Panc1 (cell line): ENCODE measurements at regions not wholly inside any gene's neighbourhood (a gene's known extent, or its start where the extent isn't known, plus 50 kb on each side); places are given as distances from the start of the nearest gene placed in this dataset.

ENCODE experiments used
- SIN3A ChIP-seq: IDR thresholded peaks from 2 replicates; pipeline ENCODE4 v1.6.1; 2012; ENCODE audit warnings: low read depth, mild to moderate bottlenecking, low read length, moderate library complexity, borderline replicate concordance; ENCODE audit not compliant: insufficient read depth
- TF ChIP-seq, protein P1 (sequence below): fragments of 450-650 bp; IDR thresholded peaks from 2 replicates; pipeline ENCODE4 v1.5.1; 2017; ENCODE audit warnings: mild to moderate bottlenecking
- TF ChIP-seq, protein P2 (sequence below), 2 experiments: IDR thresholded peaks; 2 replicates each; pipeline ENCODE4 v1.6.1; 2011 to 2012; ENCODE audit warnings: low read depth in 2 of 2, control low read depth in 1 of 2, low read length in 1 of 2, mild to moderate bottlenecking in 1 of 2, moderate library complexity in 1 of 2; ENCODE audit not compliant: insufficient read depth in 1 of 2

DNA sequence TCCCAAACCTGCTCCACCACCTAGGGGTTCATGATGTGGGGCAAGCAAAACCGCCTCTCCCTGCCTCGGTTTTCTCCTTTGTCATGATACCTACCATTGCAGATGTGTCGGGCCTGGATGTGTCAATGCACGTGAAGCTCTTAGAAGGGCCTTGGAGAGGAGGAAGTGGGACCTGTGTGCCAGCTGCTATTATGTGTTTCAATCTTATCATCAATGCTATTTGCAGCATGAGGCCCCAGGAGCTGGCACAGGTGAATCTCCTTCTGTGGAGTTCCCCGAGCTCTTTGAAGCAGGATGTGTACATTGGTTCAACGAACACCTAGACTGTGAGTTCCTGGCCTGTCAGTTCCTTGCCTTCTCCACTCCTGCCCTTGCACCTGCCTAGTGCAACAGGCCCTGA lies 331.6 kb downstream of the CTTN start:
- TF ChIP-seq, protein P1, sequence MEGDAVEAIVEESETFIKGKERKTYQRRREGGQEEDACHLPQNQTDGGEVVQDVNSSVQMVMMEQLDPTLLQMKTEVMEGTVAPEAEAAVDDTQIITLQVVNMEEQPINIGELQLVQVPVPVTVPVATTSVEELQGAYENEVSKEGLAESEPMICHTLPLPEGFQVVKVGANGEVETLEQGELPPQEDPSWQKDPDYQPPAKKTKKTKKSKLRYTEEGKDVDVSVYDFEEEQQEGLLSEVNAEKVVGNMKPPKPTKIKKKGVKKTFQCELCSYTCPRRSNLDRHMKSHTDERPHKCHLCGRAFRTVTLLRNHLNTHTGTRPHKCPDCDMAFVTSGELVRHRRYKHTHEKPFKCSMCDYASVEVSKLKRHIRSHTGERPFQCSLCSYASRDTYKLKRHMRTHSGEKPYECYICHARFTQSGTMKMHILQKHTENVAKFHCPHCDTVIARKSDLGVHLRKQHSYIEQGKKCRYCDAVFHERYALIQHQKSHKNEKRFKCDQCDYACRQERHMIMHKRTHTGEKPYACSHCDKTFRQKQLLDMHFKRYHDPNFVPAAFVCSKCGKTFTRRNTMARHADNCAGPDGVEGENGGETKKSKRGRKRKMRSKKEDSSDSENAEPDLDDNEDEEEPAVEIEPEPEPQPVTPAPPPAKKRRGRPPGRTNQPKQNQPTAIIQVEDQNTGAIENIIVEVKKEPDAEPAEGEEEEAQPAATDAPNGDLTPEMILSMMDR = no peak
- TF ChIP-seq, protein P2, sequence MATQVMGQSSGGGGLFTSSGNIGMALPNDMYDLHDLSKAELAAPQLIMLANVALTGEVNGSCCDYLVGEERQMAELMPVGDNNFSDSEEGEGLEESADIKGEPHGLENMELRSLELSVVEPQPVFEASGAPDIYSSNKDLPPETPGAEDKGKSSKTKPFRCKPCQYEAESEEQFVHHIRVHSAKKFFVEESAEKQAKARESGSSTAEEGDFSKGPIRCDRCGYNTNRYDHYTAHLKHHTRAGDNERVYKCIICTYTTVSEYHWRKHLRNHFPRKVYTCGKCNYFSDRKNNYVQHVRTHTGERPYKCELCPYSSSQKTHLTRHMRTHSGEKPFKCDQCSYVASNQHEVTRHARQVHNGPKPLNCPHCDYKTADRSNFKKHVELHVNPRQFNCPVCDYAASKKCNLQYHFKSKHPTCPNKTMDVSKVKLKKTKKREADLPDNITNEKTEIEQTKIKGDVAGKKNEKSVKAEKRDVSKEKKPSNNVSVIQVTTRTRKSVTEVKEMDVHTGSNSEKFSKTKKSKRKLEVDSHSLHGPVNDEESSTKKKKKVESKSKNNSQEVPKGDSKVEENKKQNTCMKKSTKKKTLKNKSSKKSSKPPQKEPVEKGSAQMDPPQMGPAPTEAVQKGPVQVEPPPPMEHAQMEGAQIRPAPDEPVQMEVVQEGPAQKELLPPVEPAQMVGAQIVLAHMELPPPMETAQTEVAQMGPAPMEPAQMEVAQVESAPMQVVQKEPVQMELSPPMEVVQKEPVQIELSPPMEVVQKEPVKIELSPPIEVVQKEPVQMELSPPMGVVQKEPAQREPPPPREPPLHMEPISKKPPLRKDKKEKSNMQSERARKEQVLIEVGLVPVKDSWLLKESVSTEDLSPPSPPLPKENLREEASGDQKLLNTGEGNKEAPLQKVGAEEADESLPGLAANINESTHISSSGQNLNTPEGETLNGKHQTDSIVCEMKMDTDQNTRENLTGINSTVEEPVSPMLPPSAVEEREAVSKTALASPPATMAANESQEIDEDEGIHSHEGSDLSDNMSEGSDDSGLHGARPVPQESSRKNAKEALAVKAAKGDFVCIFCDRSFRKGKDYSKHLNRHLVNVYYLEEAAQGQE (IDR thresholded peaks at IDR 0.05; ENCODE audit: insufficient read depth in 1 of 2, low read depth in 2 of 2, low read length in 1 of 2) = no peak
- no peak for TF ChIP-seq SIN3A
